ENCODE measurements at regions not wholly inside any gene's neighbourhood (a gene's known extent, or its start where the extent isn't known, plus 50 kb on each side); places are given as distances from the start of the nearest gene placed in this dataset.

DNA sequence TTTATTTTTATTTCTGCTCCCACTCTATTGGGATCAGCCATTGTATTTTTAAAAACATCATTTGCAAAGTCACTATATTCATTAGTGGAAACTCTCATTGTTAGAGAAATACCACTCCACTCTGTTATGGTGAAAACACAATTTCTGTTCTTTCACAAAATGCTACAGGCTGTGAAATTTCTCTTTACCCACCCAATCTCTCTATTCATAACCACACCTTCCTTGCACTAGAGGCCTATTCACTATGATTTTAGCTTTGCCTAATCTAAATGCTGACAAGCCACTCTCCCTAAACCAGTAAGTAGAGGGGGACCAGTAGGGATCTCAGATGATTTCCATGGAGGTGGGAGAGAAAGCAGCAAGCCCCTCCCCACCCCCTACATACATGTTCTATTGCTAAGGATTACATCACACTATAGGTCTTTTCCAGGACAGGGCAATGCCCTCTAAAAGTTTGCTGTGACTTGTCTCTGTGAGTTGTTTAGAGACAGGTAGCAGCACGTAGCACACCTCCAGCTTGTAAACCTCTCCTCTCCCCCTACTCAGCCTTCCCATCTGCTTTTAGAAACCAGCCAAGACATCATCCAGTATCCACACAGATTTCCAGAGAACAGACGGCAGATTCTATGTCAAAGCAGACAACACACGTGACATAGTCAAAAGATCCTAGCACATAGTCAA, 58.3 kb upstream of the PPP1R3C start:
- DNase-seq: no peak

DNA sequence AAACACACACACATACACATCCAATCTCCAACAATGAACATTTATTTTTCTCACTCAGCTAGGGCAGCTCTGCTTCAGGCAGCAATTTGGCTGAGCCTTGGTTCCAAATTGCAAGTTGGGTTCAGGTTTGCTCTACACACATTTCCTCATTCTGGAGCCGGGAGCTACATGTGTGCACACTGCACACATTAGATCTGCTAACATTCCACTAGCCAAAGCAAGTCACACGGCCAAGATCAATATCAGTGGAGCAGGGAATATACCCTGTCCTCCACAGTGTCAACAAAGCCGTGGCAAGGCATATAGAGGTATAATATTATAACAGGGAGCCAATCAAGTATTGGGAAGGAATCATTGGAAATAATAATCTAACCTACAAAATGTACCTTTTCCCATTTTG, 57.5 kb upstream of the PPP1R3C start:
- no peak for DNase-seq

DNA sequence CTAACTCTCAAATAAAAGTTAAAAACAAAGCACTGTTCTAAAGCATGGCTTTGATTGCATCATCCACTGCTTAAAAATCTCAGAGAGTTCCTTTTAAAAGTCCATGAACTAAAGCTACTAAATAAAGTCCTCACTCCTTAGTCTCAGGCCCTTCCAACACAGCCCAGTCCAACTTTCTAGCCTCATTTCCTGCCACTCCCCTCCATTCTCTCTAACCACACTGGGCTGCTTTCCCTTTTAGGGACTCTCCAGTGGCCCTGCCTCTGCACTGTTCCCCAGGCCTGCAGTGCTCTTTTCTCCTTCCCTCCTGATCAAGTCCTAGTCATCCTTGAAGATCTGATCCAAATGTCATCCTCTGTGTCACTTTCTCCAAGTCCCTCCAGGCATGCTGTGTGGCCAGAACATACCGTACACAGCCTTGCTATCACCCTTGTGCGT, 56.9 kb upstream of the PPP1R3C start:
- DNase-seq: no peak

DNA sequence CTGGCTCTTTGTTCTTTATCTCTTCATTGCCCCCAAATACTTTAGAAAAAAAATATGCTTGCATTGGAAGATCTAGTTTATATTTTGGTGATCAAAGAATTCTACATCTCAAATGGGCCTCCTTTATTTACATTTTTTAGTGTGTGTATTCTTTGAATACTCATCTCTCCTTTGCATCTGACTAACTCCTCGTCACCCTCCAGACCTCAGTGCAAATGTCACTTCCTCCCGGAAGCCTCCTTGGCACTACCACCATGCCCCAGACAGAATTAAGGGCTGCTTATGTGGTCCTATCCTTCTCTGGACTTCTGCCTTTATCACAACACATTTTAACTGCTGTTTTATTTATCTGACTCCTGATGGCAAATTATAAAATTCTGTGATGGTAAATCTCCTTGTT, 52.0 kb upstream of the PPP1R3C start:
- no peak for DNase-seq

DNA sequence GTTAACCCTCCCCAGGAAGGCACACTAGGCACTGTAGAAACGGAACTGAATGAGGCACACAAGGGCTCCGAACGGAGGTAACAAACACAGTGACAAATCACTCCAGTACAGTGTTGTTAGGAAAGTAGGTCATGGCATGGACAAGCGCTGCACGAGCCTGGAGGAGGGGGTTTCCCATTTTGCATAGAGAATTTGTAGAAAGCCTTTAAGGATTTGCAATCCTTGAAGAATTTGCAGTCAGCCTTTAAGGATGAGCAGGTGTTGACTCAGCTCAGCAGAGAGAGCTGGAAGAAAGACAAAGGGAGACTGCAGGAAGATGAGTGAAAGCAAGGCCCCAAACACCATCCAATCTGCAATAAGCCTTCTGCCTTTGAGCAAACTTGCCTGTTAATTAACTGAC, 51.1 kb upstream of the PPP1R3C start:
- DNase-seq: no peak

DNA sequence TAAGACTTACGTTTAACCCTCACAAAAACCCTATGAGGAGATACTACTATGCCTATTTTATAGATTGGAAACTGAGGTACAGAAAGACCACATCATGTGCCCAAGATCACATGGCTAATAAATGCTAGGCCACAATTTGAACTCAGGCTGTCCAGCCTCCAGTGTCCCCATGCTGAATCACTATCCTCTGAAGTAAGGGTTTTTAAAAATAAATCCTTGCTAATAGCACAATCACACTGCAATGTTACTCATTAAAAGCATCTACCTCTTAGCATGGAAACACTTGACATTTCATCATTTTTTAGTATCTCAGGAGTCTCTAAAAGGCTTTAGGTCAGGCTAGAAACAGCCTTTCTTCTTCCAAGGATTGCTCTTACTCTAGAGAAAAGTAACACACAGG, 50.0 kb upstream of the PPP1R3C start:
- DNase-seq: no peak

All from NCI-H1417 (cell line).